ENCODE measurements at regions not wholly inside any gene's neighbourhood (a gene's known extent, or its start where the extent isn't known, plus 50 kb on each side); places are given as distances from the start of the nearest gene placed in this dataset.
A peak's percentile ranks its signal among the peaks of the same experiment; 100 is the strongest.

- 83% methylated on average over 1 of the region's 1 CpG for WGBS (ENCODE audit: low lambda C conversion rate, missing lambda C conversion rate)
- no peaks in the 10 kb centered on the region for H3K27me3 ChIP-seq
- H3K9me2 ChIP-seq (replicated peaks; ENCODE audit: insufficient read depth), result no peaks in the 10 kb centered on the region
- H3K9me3 ChIP-seq (ENCODE audit: low read depth), result no peaks in the 10 kb centered on the region
- TF ChIP-seq EZH2phosphoT487 (IDR thresholded peaks at IDR 0.05; ENCODE audit: low read depth, severe bottlenecking, unreplicated experiment) (no peak), CTCF (IDR thresholded peaks at IDR 0.05; ENCODE audit: poor library complexity) (no peak), EZH2 (IDR thresholded peaks at IDR 0.05; ENCODE audit: borderline replicate concordance) (no peak)
- no peak overlapping the region for H3K27ac ChIP-seq
- no peak for DNase-seq (ENCODE audit: low spot score)
- H3K36me3 ChIP-seq (replicated peaks; ENCODE audit: insufficient read depth, low read depth), result no peaks in the 10 kb centered on the region
- no peak overlapping the region for H3K4me2 ChIP-seq
- no peaks in the 10 kb centered on the region for H3K79me2 ChIP-seq
- no peak overlapping the region for H3K4me3 ChIP-seq
- H3K4me1 ChIP-seq (ENCODE audit: insufficient read depth), result no peaks in the 10 kb centered on the region
- no peaks in the 10 kb centered on the region for H4K20me1 ChIP-seq (ENCODE audit: insufficient read depth, poor library complexity, severe bottlenecking)
- no peak overlapping the region for H2AFZ ChIP-seq
These were observed 1144.0 kb downstream of the TAF11L14 start for GRCh38 chr5:18778225-18778624.

- H4K20me1 ChIP-seq (ENCODE audit: insufficient read depth, poor library complexity, severe bottlenecking), result no peaks in the 10 kb centered on the region
- H3K9me3 ChIP-seq (ENCODE audit: low read depth), result no peaks in the 10 kb centered on the region
- 100% methylated on average over 1 of the region's 1 CpG for WGBS (ENCODE audit: low lambda C conversion rate, missing lambda C conversion rate)
- TF ChIP-seq EZH2phosphoT487 (IDR thresholded peaks at IDR 0.05; ENCODE audit: low read depth, severe bottlenecking, unreplicated experiment) (no peak), CTCF (IDR thresholded peaks at IDR 0.05; ENCODE audit: poor library complexity) (no peak), EZH2 (IDR thresholded peaks at IDR 0.05; ENCODE audit: borderline replicate concordance) (no peak)
- H3K4me2 ChIP-seq, result no peak overlapping the region
- no peaks in the 10 kb centered on the region for H3K79me2 ChIP-seq
- H3K27ac ChIP-seq, result no peak overlapping the region
- H3K9me2 ChIP-seq (replicated peaks; ENCODE audit: insufficient read depth), result no peaks in the 10 kb centered on the region
- H3K4me1 ChIP-seq (ENCODE audit: insufficient read depth), result no peaks in the 10 kb centered on the region
- no peaks in the 10 kb centered on the region for H3K27me3 ChIP-seq
- H2AFZ ChIP-seq, result no peak overlapping the region
- DNase-seq (ENCODE audit: low spot score), result no peak
- no peaks in the 10 kb centered on the region for H3K36me3 ChIP-seq (replicated peaks; ENCODE audit: insufficient read depth, low read depth)
- H3K4me3 ChIP-seq, result no peak overlapping the region
These were observed 1155.1 kb downstream of the TAF11L14 start for GRCh38 chr5:18789218-18789998.

GRCh38 chr5:18792145-18792544 is 1157.9 kb downstream of the TAF11L14 start:
- peak; percentile 52 for DNase-seq (ENCODE audit: low spot score)

More at GRCh38 chr5:18792145-18792544, 1157.9 kb downstream of the TAF11L14 start:
- Histone ChIP-seq H4K20me1 (ENCODE audit: insufficient read depth, poor library complexity, severe bottlenecking) (no peaks in the 10 kb centered on the region), H3K4me3 (no peak overlapping the region), H3K27me3 (no peaks in the 10 kb centered on the region), H2AFZ (no peak overlapping the region), H3K9me3 (ENCODE audit: low read depth) (no peaks in the 10 kb centered on the region), H3K4me2 (no peak overlapping the region), H3K36me3 (replicated peaks; ENCODE audit: insufficient read depth, low read depth) (no peaks in the 10 kb centered on the region), H3K9me2 (replicated peaks; ENCODE audit: insufficient read depth) (no peaks in the 10 kb centered on the region), H3K4me1 (ENCODE audit: insufficient read depth) (no peaks in the 10 kb centered on the region), H3K27ac (no peak overlapping the region), H3K79me2 (no peaks in the 10 kb centered on the region)
- 80% methylated on average over 6 of the region's 6 CpGs for WGBS (ENCODE audit: low lambda C conversion rate, missing lambda C conversion rate)
- TF ChIP-seq EZH2 (IDR thresholded peaks at IDR 0.05; ENCODE audit: borderline replicate concordance) (no peak), EZH2phosphoT487 (IDR thresholded peaks at IDR 0.05; ENCODE audit: low read depth, severe bottlenecking, unreplicated experiment) (no peak), CTCF (IDR thresholded peaks at IDR 0.05; ENCODE audit: poor library complexity) (no peak)
